HepG2 (cell line): ENCODE measurements at regions not wholly inside any gene's neighbourhood (a gene's known extent, or its start where the extent isn't known, plus 50 kb on each side); places are given as distances from the start of the nearest gene placed in this dataset.

ENCODE experiments used
- ELK4 ChIP-seq: sonication (generic); formaldehyde crosslinking; IDR thresholded peaks from 2 replicates; pipeline ENCODE4 v1.9.0; 2021; ENCODE audit warnings: missing genetic modification reagents, borderline replicate concordance
- HNF4G ChIP-seq, 2 experiments: sonication (generic) in 1 of 2; formaldehyde crosslinking in 1 of 2; IDR thresholded peaks; 2 replicates each; pipeline versions ENCODE4 v1.4.0 to v1.6.1; 2011 to 2020; ENCODE audit warnings: borderline replicate concordance in 2 of 2, low read depth in 2 of 2, mild to moderate bottlenecking in 2 of 2, low read length in 1 of 2, missing genetic modification reagents in 1 of 2, moderate library complexity in 1 of 2
- IKZF5 ChIP-seq: IDR thresholded peaks from 2 replicates; pipeline ENCODE4 v1.6.1; 2018; ENCODE audit warnings: missing genetic modification reagents, mild to moderate bottlenecking, missing compliant biosample characterization
- LBX2 ChIP-seq: sonication (generic); formaldehyde crosslinking; IDR thresholded peaks from 2 replicates; pipeline ENCODE4 v1.5.0; 2020; ENCODE audit warnings: missing genetic modification reagents, mild to moderate bottlenecking, borderline replicate concordance
- MIER3 ChIP-seq: IDR thresholded peaks from 2 replicates; pipeline ENCODE4 v1.6.1; 2016; ENCODE audit warnings: missing compliant biosample characterization, borderline replicate concordance
- NPAS2 ChIP-seq: sonication (generic); formaldehyde crosslinking; IDR thresholded peaks from 2 replicates; pipeline ENCODE4 v1.8.0; 2022; ENCODE audit warnings: mild to moderate bottlenecking, missing genetic modification reagents, borderline replicate concordance
- RFXANK ChIP-seq: IDR thresholded peaks from 2 replicates; pipeline ENCODE4 v1.6.1; 2016
- TRAFD1 ChIP-seq: sonication (generic); formaldehyde crosslinking; IDR thresholded peaks from 2 replicates; pipeline ENCODE4 v1.5.1; 2020; ENCODE audit warnings: missing genetic modification reagents, mild to moderate bottlenecking, borderline replicate concordance
- ZKSCAN8 ChIP-seq: IDR thresholded peaks from 2 replicates; pipeline ENCODE4 v1.6.1; 2016; ENCODE audit warnings: borderline replicate concordance, missing genetic modification reagents, missing compliant biosample characterization
- ZNF530 ChIP-seq: sonication (generic); formaldehyde crosslinking; IDR thresholded peaks from 2 replicates; pipeline ENCODE4 v1.5.0; 2020; ENCODE audit warnings: low read depth, mild to moderate bottlenecking, missing genetic modification reagents
- ZNF557 ChIP-seq: sonication (generic); formaldehyde crosslinking; IDR thresholded peaks from 2 replicates; pipeline ENCODE4 v1.4.0; 2020; ENCODE audit warnings: missing genetic modification reagents
- ZNF577 ChIP-seq: sonication (generic); formaldehyde crosslinking; IDR thresholded peaks from 2 replicates; pipeline ENCODE4 v1.4.0; 2020; ENCODE audit warnings: mild to moderate bottlenecking, low read depth, missing genetic modification reagents, borderline replicate concordance
- ZNF782 ChIP-seq: sonication (generic); formaldehyde crosslinking; IDR thresholded peaks from 2 replicates; pipeline ENCODE4 v1.4.0; 2020; ENCODE audit warnings: missing genetic modification reagents, mild to moderate bottlenecking, borderline replicate concordance
- ZSCAN12 ChIP-seq: sonication (generic); formaldehyde crosslinking; IDR thresholded peaks from 2 replicates; pipeline ENCODE4 v1.9.0; 2021; ENCODE audit warnings: mild to moderate bottlenecking, missing genetic modification reagents
- TF ChIP-seq, protein P1 (sequence below): sonication (generic); formaldehyde crosslinking; IDR thresholded peaks from 2 replicates; pipeline ENCODE4 v1.4.0; 2020; ENCODE audit warnings: mild to moderate bottlenecking, missing genetic modification reagents
- TF ChIP-seq, protein P2 (sequence below), 2 experiments: fragments of 450-650 bp in 1 of 2; sonication (generic) in 1 of 2; formaldehyde crosslinking; IDR thresholded peaks; 2 replicates each; pipeline versions ENCODE4 v1.5.0 to v1.8.0; 2020 to 2022; ENCODE audit warnings: mild to moderate bottlenecking in 1 of 2, missing genetic modification reagents in 1 of 2
- TF ChIP-seq, protein P3 (sequence below): sonication (generic); formaldehyde crosslinking; IDR thresholded peaks from 2 replicates; pipeline ENCODE4 v1.4.0; 2020; ENCODE audit warnings: missing genetic modification reagents

DNA sequence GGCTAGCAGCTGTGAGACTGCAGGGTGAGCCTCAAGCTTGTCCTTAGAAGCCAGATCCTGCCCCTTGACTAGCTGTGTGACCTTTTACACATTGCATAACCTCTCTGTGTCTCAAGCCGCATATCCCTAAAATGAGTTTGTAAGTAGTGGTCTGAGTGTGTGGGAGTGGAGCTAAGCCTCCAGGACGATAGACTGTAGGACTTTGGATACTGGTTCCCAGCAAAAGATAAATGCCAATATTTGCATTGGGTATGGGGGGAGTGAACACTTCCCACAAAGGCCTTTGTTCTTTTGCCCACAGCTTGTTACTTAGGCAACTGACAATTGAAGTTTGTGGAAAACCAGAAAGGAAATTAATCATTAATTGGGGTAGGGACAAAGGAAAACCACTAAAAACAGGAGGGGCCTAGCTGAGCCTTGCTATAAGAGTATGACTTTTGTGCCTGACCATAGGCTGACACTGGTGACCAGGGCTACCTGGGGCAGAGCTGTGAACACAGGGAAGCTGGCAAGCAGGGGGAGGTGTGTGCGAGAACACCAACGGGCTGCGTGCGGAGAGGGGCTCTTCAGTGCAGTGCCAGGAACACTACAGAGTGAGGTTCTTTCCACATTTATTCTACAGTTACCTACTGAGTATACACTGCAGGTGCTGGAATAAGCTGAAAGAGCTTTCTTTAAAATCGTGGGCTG, 102.4 kb upstream of the ETV3 start (continued):
- TF ChIP-seq HNF4G (IDR thresholded peaks at IDR 0.05; ENCODE audit: borderline replicate concordance, low read depth, low read length): peak; percentile 90
- peak; percentile 81 for TF ChIP-seq HNF4G (CRISPR knock-in tag; IDR thresholded peaks at IDR 0.05; ENCODE audit: borderline replicate concordance, low read depth)
- TF ChIP-seq ZKSCAN8: peak; percentile 78
- TF ChIP-seq ELK4: no peak
- no peak for TF ChIP-seq ZNF557 (CRISPR knock-in tag)
- TF ChIP-seq ZNF782 (CRISPR knock-in tag): no peak
- TF ChIP-seq, protein P1, sequence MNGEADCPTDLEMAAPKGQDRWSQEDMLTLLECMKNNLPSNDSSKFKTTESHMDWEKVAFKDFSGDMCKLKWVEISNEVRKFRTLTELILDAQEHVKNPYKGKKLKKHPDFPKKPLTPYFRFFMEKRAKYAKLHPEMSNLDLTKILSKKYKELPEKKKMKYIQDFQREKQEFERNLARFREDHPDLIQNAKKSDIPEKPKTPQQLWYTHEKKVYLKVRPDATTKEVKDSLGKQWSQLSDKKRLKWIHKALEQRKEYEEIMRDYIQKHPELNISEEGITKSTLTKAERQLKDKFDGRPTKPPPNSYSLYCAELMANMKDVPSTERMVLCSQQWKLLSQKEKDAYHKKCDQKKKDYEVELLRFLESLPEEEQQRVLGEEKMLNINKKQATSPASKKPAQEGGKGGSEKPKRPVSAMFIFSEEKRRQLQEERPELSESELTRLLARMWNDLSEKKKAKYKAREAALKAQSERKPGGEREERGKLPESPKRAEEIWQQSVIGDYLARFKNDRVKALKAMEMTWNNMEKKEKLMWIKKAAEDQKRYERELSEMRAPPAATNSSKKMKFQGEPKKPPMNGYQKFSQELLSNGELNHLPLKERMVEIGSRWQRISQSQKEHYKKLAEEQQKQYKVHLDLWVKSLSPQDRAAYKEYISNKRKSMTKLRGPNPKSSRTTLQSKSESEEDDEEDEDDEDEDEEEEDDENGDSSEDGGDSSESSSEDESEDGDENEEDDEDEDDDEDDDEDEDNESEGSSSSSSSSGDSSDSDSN (CRISPR knock-in tag): peak; percentile 44
- no peak for TF ChIP-seq ZNF577 (CRISPR knock-in tag)
- peak; percentile 31; the same call in 1 of the 2 replicates for TF ChIP-seq RFXANK (CRISPR knock-in tag)
- TF ChIP-seq, protein P2, sequence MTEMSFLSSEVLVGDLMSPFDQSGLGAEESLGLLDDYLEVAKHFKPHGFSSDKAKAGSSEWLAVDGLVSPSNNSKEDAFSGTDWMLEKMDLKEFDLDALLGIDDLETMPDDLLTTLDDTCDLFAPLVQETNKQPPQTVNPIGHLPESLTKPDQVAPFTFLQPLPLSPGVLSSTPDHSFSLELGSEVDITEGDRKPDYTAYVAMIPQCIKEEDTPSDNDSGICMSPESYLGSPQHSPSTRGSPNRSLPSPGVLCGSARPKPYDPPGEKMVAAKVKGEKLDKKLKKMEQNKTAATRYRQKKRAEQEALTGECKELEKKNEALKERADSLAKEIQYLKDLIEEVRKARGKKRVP (CRISPR knock-in tag; IDR thresholded peaks at IDR 0.05): peak in 1 of 2 experiments; percentile 76; a peak in 2 of 4 replicates
- TF ChIP-seq, protein P3, sequence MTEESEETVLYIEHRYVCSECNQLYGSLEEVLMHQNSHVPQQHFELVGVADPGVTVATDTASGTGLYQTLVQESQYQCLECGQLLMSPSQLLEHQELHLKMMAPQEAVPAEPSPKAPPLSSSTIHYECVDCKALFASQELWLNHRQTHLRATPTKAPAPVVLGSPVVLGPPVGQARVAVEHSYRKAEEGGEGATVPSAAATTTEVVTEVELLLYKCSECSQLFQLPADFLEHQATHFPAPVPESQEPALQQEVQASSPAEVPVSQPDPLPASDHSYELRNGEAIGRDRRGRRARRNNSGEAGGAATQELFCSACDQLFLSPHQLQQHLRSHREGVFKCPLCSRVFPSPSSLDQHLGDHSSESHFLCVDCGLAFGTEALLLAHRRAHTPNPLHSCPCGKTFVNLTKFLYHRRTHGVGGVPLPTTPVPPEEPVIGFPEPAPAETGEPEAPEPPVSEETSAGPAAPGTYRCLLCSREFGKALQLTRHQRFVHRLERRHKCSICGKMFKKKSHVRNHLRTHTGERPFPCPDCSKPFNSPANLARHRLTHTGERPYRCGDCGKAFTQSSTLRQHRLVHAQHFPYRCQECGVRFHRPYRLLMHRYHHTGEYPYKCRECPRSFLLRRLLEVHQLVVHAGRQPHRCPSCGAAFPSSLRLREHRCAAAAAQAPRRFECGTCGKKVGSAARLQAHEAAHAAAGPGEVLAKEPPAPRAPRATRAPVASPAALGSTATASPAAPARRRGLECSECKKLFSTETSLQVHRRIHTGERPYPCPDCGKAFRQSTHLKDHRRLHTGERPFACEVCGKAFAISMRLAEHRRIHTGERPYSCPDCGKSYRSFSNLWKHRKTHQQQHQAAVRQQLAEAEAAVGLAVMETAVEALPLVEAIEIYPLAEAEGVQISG (CRISPR knock-in tag): peak; percentile 69; the same call in 1 of the 2 replicates
- TF ChIP-seq NPAS2 (CRISPR knock-in tag): no peak
- TF ChIP-seq MIER3 (CRISPR knock-in tag): peak; percentile 92; the same call in 1 of the 2 replicates
- peak; percentile 77 for TF ChIP-seq IKZF5 (CRISPR knock-in tag)
- no peak for TF ChIP-seq LBX2 (CRISPR knock-in tag)
- no peak for TF ChIP-seq TRAFD1 (CRISPR knock-in tag)
- no peak for TF ChIP-seq ZNF530
- no peak for TF ChIP-seq ZSCAN12 (CRISPR knock-in tag)
